Esophagus squamous epithelium (tissue), 5 donors: ENCODE measurements at regions not wholly inside any gene's neighbourhood (a gene's known extent, or its start where the extent isn't known, plus 50 kb on each side); places are given as distances from the start of the nearest gene placed in this dataset.

Experiments
- DNase-seq: peaks from one replicate; lab custom pipeline; 2025; lab: John Stamatoyannopoulos, UW
- H3K27ac ChIP-seq, 4 donors: fragments of 200-600 bp; sonication (generic); one replicate each; pipeline ENCODE4 v1.5.1; 2016 to 2019; ENCODE audit warnings: mild to moderate bottlenecking in 1 of 4
- H3K27me3 ChIP-seq, 4 donors: fragments of 200-600 bp; sonication (generic); 1 replicate in 3 of 4; 2 replicates in 1 of 4; pipeline versions ENCODE4 v1.5.1 to v1.6.0; 2017 to 2021; ENCODE audit warnings: antibody characterized with exemption in 1 of 4
- H3K36me3 ChIP-seq, 3 donors: fragments of 200-600 bp; sonication (generic); one replicate each; pipeline ENCODE4 v1.5.1; 2016 to 2019
- H3K4me1 ChIP-seq, 3 donors: fragments of 200-600 bp; sonication (generic); one replicate each; pipeline ENCODE4 v1.5.1; 2017 to 2019
- H3K4me3 ChIP-seq, 4 donors: fragments of 200-600 bp; sonication (generic); 1 replicate in 3 of 4; 2 replicates in 1 of 4; pipeline ENCODE4 v1.5.1; 2016 to 2019; ENCODE audit warnings: mild to moderate bottlenecking in 2 of 4, moderate library complexity in 1 of 4
- H3K9me3 ChIP-seq, 3 donors: fragments of 200-600 bp; sonication (generic); one replicate each; pipeline ENCODE4 v1.5.1; 2016 to 2019
- POLR2A ChIP-seq, 4 donors: fragments of 450-650 bp; IDR thresholded peaks; one replicate each; pipeline ENCODE4 v1.6.1; 2017; ENCODE audit warnings: antibody characterized with exemption in 4 of 4, mild to moderate bottlenecking in 4 of 4, moderate library complexity in 3 of 4
- WGBS, 2 donors: methylation state at CpG; one replicate each; pipeline ENCODE4 v1.1.5; 2018; 5-methylcytosine and 5-hydroxymethylcytosine counted together
- intact Hi-C: fragments of 100-400 bp; cut with DNase I; formaldehyde crosslinking; loops from one replicate; pipeline ENCODE4 v1.15.0; 2022
- TF ChIP-seq, protein P1 (sequence below), 6 experiments: fragments of 450-650 bp in 4 of 6; fragments of 200-600 bp in 2 of 6; sonication (generic) in 2 of 6; IDR thresholded peaks; one replicate each; pipeline ENCODE4 v1.5.1; 2016 to 2019; ENCODE audit warnings: antibody characterized with exemption in 6 of 6, mild to moderate bottlenecking in 4 of 6, moderate library complexity in 4 of 6
- donor health status: DM: yes; HTN: yes; CAD: no.

DNA sequence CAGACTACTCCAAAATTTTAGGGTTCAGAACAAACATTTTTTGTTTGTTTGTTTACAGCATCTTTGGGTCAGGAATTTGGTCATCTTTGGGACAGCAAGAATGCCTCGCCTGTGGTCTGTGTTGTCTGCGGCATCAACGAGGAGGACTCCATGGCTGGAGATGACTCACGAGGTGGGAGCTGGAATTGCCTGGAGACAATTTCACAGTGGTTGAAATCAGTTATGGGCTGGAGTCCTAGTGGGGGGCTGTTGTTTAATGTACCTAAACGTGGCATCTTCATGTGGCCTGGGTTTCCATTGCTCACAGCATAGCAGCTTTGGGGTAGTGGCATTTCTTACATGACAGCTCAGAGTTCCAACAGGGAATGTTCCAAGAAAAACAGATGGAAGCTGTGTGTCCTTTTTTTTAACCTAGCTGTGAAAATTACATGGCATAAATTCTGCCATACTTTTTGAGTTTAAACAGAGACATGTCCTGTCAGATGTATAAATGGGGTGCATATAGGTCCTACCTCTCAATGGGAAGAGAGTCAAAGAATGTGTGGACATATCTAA, 507.3 kb upstream of the CBLB start:
- WGBS, 2 donors, result 69 to 83% methylated on average over 5 of the region's 5 CpGs
- intact Hi-C loops, result no loop called here
- H3K4me1 ChIP-seq, result peaks cover 0 to 2% (median 0%) of the 10 kb centered on the region in 3 donors
- H3K36me3 ChIP-seq, result no peaks in the 10 kb centered on the region
- no peaks in the 10 kb centered on the region for H3K9me3 ChIP-seq
- H3K4me3 ChIP-seq, result no peak overlapping the region
- H3K27me3 ChIP-seq, result no peaks in the 10 kb centered on the region
- H3K27ac ChIP-seq, result no peak overlapping the region
- TF ChIP-seq POLR2A (IDR thresholded peaks at IDR 0.05), result no peak
- TF ChIP-seq, protein P1, sequence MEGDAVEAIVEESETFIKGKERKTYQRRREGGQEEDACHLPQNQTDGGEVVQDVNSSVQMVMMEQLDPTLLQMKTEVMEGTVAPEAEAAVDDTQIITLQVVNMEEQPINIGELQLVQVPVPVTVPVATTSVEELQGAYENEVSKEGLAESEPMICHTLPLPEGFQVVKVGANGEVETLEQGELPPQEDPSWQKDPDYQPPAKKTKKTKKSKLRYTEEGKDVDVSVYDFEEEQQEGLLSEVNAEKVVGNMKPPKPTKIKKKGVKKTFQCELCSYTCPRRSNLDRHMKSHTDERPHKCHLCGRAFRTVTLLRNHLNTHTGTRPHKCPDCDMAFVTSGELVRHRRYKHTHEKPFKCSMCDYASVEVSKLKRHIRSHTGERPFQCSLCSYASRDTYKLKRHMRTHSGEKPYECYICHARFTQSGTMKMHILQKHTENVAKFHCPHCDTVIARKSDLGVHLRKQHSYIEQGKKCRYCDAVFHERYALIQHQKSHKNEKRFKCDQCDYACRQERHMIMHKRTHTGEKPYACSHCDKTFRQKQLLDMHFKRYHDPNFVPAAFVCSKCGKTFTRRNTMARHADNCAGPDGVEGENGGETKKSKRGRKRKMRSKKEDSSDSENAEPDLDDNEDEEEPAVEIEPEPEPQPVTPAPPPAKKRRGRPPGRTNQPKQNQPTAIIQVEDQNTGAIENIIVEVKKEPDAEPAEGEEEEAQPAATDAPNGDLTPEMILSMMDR (IDR thresholded peaks at IDR 0.05), result no peak
- DNase-seq, result no peak

DNA sequence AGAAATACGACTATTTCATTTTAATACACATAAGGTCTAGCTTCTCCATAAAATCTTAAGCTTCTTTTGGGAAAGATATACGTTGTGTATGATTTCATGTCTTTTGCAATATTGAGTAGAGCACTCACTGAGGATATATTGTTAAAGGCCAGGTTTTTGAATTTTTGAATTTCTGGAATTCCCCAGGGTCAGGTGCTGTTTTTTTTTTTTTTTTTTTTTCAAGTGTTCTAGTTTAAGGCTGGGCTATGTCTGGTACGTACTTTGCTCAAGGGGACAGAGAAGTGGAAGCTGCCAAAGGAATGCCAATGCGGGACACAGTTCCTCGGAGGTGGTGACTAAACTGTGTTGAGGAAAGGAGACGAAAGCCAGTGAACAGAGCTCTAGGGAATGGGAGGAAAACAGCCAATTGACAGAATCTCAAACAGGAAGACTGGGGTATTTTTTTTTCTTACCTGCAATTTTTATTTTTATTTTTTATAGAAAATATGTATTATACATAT, 510.5 kb upstream of the CBLB start:
- no peak for TF ChIP-seq POLR2A (IDR thresholded peaks at IDR 0.05)
- TF ChIP-seq, protein P1 (IDR thresholded peaks at IDR 0.05), result no peak
- no peaks in the 10 kb centered on the region for H3K27me3 ChIP-seq
- no peak for DNase-seq
- H3K4me3 ChIP-seq, result no peak overlapping the region
- intact Hi-C loops, result no loop called here
- H3K9me3 ChIP-seq, result no peaks in the 10 kb centered on the region
- H3K4me1 ChIP-seq, result no peaks in the 10 kb centered on the region
- H3K36me3 ChIP-seq, result no peaks in the 10 kb centered on the region
- WGBS, 2 donors, result 50 to 68% methylated on average over 5 to 6 of the region's 6 CpGs
- no peak overlapping the region for H3K27ac ChIP-seq

DNA sequence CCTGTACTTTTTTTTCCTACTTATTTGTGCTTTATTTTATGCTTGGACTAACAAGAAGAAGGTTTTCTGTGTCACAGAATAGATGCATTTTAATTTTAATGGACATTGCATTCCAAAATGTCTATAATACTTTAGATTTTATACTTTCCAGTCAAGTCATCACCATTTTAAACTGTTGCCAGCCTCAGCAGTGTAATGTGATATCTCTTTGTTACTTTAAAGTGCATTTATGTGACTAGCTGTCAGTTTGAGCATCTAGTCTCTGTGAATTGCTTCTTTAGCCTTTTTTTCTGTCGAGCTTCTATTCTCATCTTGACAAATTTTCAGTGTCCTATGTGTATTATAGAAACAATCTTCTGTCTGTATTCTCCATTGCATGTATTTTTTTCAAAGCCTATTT, 511.4 kb upstream of the CBLB start:
- TF ChIP-seq, protein P1 (IDR thresholded peaks at IDR 0.05), result no peak
- no peak for TF ChIP-seq POLR2A (IDR thresholded peaks at IDR 0.05)
- Histone ChIP-seq H3K27me3 (no peaks in the 10 kb centered on the region), H3K4me3 (no peak overlapping the region), H3K36me3 (no peaks in the 10 kb centered on the region), H3K27ac (no peak overlapping the region), H3K9me3 (no peaks in the 10 kb centered on the region), H3K4me1 (no peaks in the 10 kb centered on the region)
- 75 to 89% methylated on average over 1 of the region's 1 CpG for WGBS, 2 donors
- intact Hi-C loops, result no loop called here
- no peak for DNase-seq

DNA sequence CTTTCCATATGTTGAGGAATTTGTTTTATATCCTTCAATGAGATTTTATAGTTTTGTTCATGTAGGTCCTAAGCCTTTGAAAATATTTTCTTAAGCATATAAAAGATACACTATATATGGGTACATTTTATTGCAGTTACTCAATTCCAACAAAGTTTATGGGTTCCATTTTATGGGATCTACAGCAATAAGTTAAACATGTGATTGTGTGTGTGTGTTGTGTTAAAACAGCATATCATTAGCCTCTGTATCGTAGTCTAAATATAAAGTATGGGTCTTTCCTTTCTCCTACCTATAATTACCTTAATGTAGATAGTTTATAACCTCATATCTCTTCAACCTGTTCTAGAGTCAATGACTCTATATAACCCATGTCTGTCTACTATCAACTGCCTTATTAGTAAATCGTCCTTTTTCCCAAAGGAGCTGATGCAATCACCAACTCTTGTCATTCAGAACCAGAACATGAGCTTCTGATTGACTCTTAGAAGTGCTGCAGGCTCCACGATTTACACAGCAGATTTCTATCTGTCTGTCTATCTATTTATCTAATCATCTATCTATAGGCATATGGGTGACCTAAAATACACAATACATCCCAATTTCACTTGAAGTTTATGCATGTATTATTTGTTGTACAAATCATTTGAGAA, 512.6 kb upstream of the CBLB start:
- Histone ChIP-seq H3K9me3 (no peaks in the 10 kb centered on the region), H3K4me1 (no peaks in the 10 kb centered on the region), H3K4me3 (no peak overlapping the region), H3K27ac (no peak overlapping the region), H3K36me3 (no peaks in the 10 kb centered on the region), H3K27me3 (no peaks in the 10 kb centered on the region)
- TF ChIP-seq POLR2A (IDR thresholded peaks at IDR 0.05), result no peak
- TF ChIP-seq, protein P1 (IDR thresholded peaks at IDR 0.05), result no peak
- 82 to 85% methylated on average over 3 of the region's 3 CpGs for WGBS, 2 donors
- DNase-seq, result no peak
- intact Hi-C loops, result no loop called here

DNA sequence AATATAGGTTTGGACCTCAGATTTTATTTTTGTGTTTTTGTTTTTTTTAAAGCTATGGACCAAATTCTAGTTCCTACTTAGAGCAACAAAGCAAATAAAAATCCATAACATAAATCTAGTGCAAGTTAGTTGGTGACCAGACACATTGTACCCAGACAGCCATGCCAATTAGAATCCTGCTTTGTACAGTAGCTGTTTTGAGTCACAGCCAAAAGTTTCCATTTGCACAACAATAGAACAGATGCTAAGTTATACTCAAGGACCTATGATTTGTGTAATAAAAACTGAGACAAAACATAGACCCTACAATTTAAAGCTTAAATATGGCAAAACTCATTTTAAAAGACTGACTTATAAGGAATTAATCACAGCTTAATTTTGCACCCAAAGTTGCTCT, 513.1 kb upstream of the CBLB start:
- H3K27ac ChIP-seq, result no peak overlapping the region
- no peak overlapping the region for H3K4me3 ChIP-seq
- no peaks in the 10 kb centered on the region for H3K36me3 ChIP-seq
- no peaks in the 10 kb centered on the region for H3K27me3 ChIP-seq
- intact Hi-C loops, result no loop called here
- TF ChIP-seq POLR2A (IDR thresholded peaks at IDR 0.05), result no peak
- TF ChIP-seq, protein P1 (IDR thresholded peaks at IDR 0.05), result no peak
- no peaks in the 10 kb centered on the region for H3K9me3 ChIP-seq
- no peak for DNase-seq
- H3K4me1 ChIP-seq, result no peaks in the 10 kb centered on the region
